ENCODE measurements at regions not wholly inside any gene's neighbourhood (a gene's known extent, or its start where the extent isn't known, plus 50 kb on each side); places are given as distances from the start of the nearest gene placed in this dataset.

- TF ChIP-seq POLR2A (IDR thresholded peaks at IDR 0.05; ENCODE audit: low read depth) (no peak), POLR2AphosphoS5 (IDR thresholded peaks at IDR 0.05) (no peak), EP300 (IDR thresholded peaks at IDR 0.05) (no peak)
- TF ChIP-seq, protein P1, sequence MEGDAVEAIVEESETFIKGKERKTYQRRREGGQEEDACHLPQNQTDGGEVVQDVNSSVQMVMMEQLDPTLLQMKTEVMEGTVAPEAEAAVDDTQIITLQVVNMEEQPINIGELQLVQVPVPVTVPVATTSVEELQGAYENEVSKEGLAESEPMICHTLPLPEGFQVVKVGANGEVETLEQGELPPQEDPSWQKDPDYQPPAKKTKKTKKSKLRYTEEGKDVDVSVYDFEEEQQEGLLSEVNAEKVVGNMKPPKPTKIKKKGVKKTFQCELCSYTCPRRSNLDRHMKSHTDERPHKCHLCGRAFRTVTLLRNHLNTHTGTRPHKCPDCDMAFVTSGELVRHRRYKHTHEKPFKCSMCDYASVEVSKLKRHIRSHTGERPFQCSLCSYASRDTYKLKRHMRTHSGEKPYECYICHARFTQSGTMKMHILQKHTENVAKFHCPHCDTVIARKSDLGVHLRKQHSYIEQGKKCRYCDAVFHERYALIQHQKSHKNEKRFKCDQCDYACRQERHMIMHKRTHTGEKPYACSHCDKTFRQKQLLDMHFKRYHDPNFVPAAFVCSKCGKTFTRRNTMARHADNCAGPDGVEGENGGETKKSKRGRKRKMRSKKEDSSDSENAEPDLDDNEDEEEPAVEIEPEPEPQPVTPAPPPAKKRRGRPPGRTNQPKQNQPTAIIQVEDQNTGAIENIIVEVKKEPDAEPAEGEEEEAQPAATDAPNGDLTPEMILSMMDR (IDR thresholded peaks at IDR 0.05): no peak
Observed at GRCh38 chr10:107546986-107547385, 382.5 kb upstream of the SORCS1 start.
